CD14-positive monocyte (primary cell): ENCODE measurements at regions not wholly inside any gene's neighbourhood (a gene's known extent, or its start where the extent isn't known, plus 50 kb on each side); places are given as distances from the start of the nearest gene placed in this dataset.

Source experiments
- DNase-seq, 3 donors: peaks; one replicate each; pipeline ENCODE4 v3.0.0-alpha.2; 2011 to 2022
- H2AFZ ChIP-seq: 2 replicates; pipeline ENCODE4 v1.6.0; 2012; ENCODE audit warnings: mild to moderate bottlenecking, low read depth, low read length, inconsistent platforms; ENCODE audit not compliant: insufficient read depth, poor library complexity, severe bottlenecking
- H3K27ac ChIP-seq, 2 donors: 1 replicate in 1 of 2; 2 replicates in 1 of 2; pipeline ENCODE4 v1.5.1; 2012 to 2013; ENCODE audit warnings: low read length in 2 of 2, control low read depth in 1 of 2, inconsistent platforms in 1 of 2, low read depth in 1 of 2, mild to moderate bottlenecking in 1 of 2
- H3K27me3 ChIP-seq, 2 donors: one replicate each; pipeline versions ENCODE4 v1.6.0 to v1.6.1; 2011 to 2013; ENCODE audit warnings: low read length in 2 of 2; ENCODE audit not compliant: control insufficient read depth in 2 of 2, insufficient read depth in 2 of 2
- H3K36me3 ChIP-seq, 2 donors: replicated peaks in 1 of 2; 1 replicate in 1 of 2; 2 replicates in 1 of 2; pipeline versions ENCODE4 v1.5.1 to v1.6.1; 2012 to 2013; ENCODE audit warnings: low read length in 2 of 2, control low read depth in 1 of 2, inconsistent platforms in 1 of 2, mild to moderate bottlenecking in 1 of 2; ENCODE audit not compliant: insufficient read depth in 2 of 2, control insufficient read depth in 1 of 2
- H3K4me1 ChIP-seq, 2 donors: 1 replicate in 1 of 2; 2 replicates in 1 of 2; pipeline versions ENCODE4 v1.5.1 to v1.6.1; 2012 to 2013; ENCODE audit warnings: low read length in 2 of 2, control low read depth in 1 of 2, inconsistent platforms in 1 of 2, mild to moderate bottlenecking in 1 of 2, moderate library complexity in 1 of 2; ENCODE audit not compliant: insufficient read depth in 2 of 2, control insufficient read depth in 1 of 2
- H3K4me2 ChIP-seq: replicated peaks from 2 replicates; pipeline ENCODE3; 2012; ENCODE audit warnings: low read length, moderate library complexity, mild to moderate bottlenecking; ENCODE audit not compliant: poor library complexity, severe bottlenecking; ENCODE audit errors: extremely low read depth
- H3K4me3 ChIP-seq, 3 experiments: fragments of 200-600 bp in 1 of 3; sonication (generic) in 1 of 3; replicated peaks in 1 of 3; 1 replicate in 2 of 3; 2 replicates in 1 of 3; pipeline ENCODE4 v1.5.1; 2011 to 2013; ENCODE audit warnings: low read length in 3 of 3, mild to moderate bottlenecking in 3 of 3, control low read depth in 2 of 3, low read depth in 2 of 3, inconsistent platforms in 1 of 3, moderate library complexity in 1 of 3
- H3K79me2 ChIP-seq: 2 replicates; pipeline ENCODE4 v1.6.0; 2012; ENCODE audit warnings: mild to moderate bottlenecking, control low read depth, inconsistent platforms, low read length, moderate library complexity; ENCODE audit not compliant: insufficient read depth
- H3K9ac ChIP-seq: 2 replicates; pipeline ENCODE4 v1.6.0; 2017; ENCODE audit warnings: low read length, mild to moderate bottlenecking; ENCODE audit not compliant: insufficient read depth, poor library complexity, severe bottlenecking
- H3K9me3 ChIP-seq, 2 donors: replicated peaks in 1 of 2; 1 replicate in 1 of 2; 2 replicates in 1 of 2; pipeline versions ENCODE4 v1.5.1 to v1.6.1; 2012 to 2013; ENCODE audit warnings: low read length in 2 of 2, control low read depth in 1 of 2; ENCODE audit not compliant: control insufficient read depth in 1 of 2, insufficient read depth in 1 of 2
- H4K20me1 ChIP-seq: 2 replicates; pipeline ENCODE4 v1.6.0; 2012; ENCODE audit warnings: mild to moderate bottlenecking, low read length, control low read depth, moderate library complexity; ENCODE audit not compliant: insufficient read depth
- H3K27ac Mint-ChIP-seq, 7 donors: one replicate each; pipeline ENCODE4 v1.8.0; 2020; ENCODE audit warnings: mild to moderate bottlenecking in 7 of 7, mixed read lengths in 7 of 7, moderate library complexity in 6 of 7, inconsistent platforms in 2 of 7
- H3K27me3 Mint-ChIP-seq, 3 donors: one replicate each; pipeline ENCODE4 v1.8.0; 2021 to 2022; ENCODE audit warnings: low read depth in 3 of 3, mild to moderate bottlenecking in 3 of 3, mixed read lengths in 3 of 3, moderate library complexity in 3 of 3, inconsistent platforms in 1 of 3
- H3K36me3 Mint-ChIP-seq, 2 donors: one replicate each; pipeline ENCODE4 v1.8.0; 2020; ENCODE audit warnings: mixed read lengths in 2 of 2, inconsistent platforms in 1 of 2, mild to moderate bottlenecking in 1 of 2
- H3K4me1 Mint-ChIP-seq: one replicate; pipeline ENCODE4 v1.8.0; 2020; ENCODE audit warnings: mild to moderate bottlenecking, mixed read lengths
- H3K4me3 Mint-ChIP-seq, 2 donors: one replicate each; pipeline ENCODE4 v1.8.0; 2020; ENCODE audit warnings: mild to moderate bottlenecking in 2 of 2, mixed read lengths in 2 of 2, moderate library complexity in 1 of 2
- H3K9me3 Mint-ChIP-seq, 7 donors: one replicate each; pipeline ENCODE4 v1.8.0; 2020 to 2022; ENCODE audit warnings: mixed read lengths in 7 of 7, mild to moderate bottlenecking in 6 of 7, moderate library complexity in 6 of 7, inconsistent platforms in 2 of 7
- CTCF ChIP-seq: fragments of 200-600 bp; IDR thresholded peaks from one replicate; pipeline ENCODE4 v1.8.0; 2022; ENCODE audit warnings: antibody characterized with exemption, mild to moderate bottlenecking
- WGBS: methylation state at CpG from one replicate; pipeline ENCODE4 v1.1.5; 2013; ENCODE audit warnings: missing lambda C conversion rate; ENCODE audit not compliant: insufficient coverage; 5-methylcytosine and 5-hydroxymethylcytosine counted together
- intact Hi-C, 2 donors: fragments of 100-400 bp; cut with micrococcal nuclease; formaldehyde crosslinking; loops; one replicate each; pipeline versions ENCODE4 v1.15.0 to v1.15.1; 2023

- H3K27me3 Mint-ChIP-seq: peaks cover 0 to 3% (median 0%) of the 10 kb centered on the region in 3 donors
- Histone ChIP-seq H3K27ac (no peak overlapping the region), H3K4me1 (no peaks in the 10 kb centered on the region), H3K27me3 (no peaks in the 10 kb centered on the region), H4K20me1 (no peaks in the 10 kb centered on the region), H3K9me3 (no peaks in the 10 kb centered on the region), H3K4me2 (no peak overlapping the region), H3K36me3 (no peaks in the 10 kb centered on the region), H2AFZ (no peak overlapping the region), H3K79me2 (no peaks in the 10 kb centered on the region), H3K4me3 (no peak overlapping the region), H3K9ac (no peak overlapping the region)
- DNase-seq: no peak
- peaks cover 0 to 3% of the 10 kb centered on the region in 2 donors for H3K36me3 Mint-ChIP-seq
- H3K4me3 Mint-ChIP-seq: no peak overlapping the region
- no peak overlapping the region for H3K27ac Mint-ChIP-seq
- WGBS: 93% methylated on average over 3 of the region's 3 CpGs
- H3K9me3 Mint-ChIP-seq: peaks cover 0 to 3% (median 1%) of the 10 kb centered on the region in 7 donors
- H3K4me1 Mint-ChIP-seq: peaks cover 1% of the 10 kb centered on the region
- no peak for TF ChIP-seq CTCF
- intact Hi-C loops: no loop called here
Observed at GRCh38 chr7:18196638-18197037, 169.0 kb upstream of the PRPS1L1 start.

- Mint-ChIP-seq H3K4me1 (peaks cover 13% of the 10 kb centered on the region), H3K36me3 (peaks cover 0 to 3% of the 10 kb centered on the region in 2 donors), H3K9me3 (peaks cover 0 to 3% (median 1%) of the 10 kb centered on the region in 7 donors), H3K27ac (no peak overlapping the region), H3K27me3 (peaks cover 0 to 3% (median 0%) of the 10 kb centered on the region in 3 donors), H3K4me3 (no peak overlapping the region)
- Histone ChIP-seq H2AFZ (no peak overlapping the region), H3K9me3 (no peaks in the 10 kb centered on the region), H3K36me3 (no peaks in the 10 kb centered on the region), H3K4me2 (no peak overlapping the region), H3K4me1 (peaks cover 0 to 10% of the 10 kb centered on the region in 2 donors), H3K9ac (no peak overlapping the region), H3K27me3 (no peaks in the 10 kb centered on the region), H4K20me1 (no peaks in the 10 kb centered on the region), H3K27ac (no peak overlapping the region), H3K79me2 (no peaks in the 10 kb centered on the region), H3K4me3 (no peak overlapping the region)
- TF ChIP-seq CTCF: no peak
- intact Hi-C loops: no loop called here
- WGBS: no CpG with 5 or more reads among the region's 1 CpG
- no peak for DNase-seq
Observed at GRCh38 chr7:18198868-18199267, 171.2 kb upstream of the PRPS1L1 start.
